IMR-90 (cell line): ENCODE measurements at regions not wholly inside any gene's neighbourhood (a gene's known extent, or its start where the extent isn't known, plus 50 kb on each side); places are given as distances from the start of the nearest gene placed in this dataset.

Source experiments
- ATAC-seq: fragments of 200-7000 bp; cut with Tn5 transposase; 2 replicates; pipeline ENCODE4 v1.9.1; 2020; ENCODE audit warnings: low read depth, mild to moderate bottlenecking, moderate library complexity
- BruUV-seq: library from RNA; stranded (reverse); fragments of 400-500 nt; replicated peaks from 2 replicates; lab custom pipeline; 2021; lab: Mats Ljungman, UMichigan
- CTCF ChIA-PET: fragments of 300-600 bp; formaldehyde crosslinking; extraction: SDS; loops from one replicate; lab custom pipeline; 2021; ENCODE audit warnings: antibody characterized with exemption; lab: Yijun Ruan, JAX
- POLR2A ChIA-PET: fragments of 300-600 bp; sonication (Branson Sonifier 250); formaldehyde crosslinking; loops from one replicate; lab custom pipeline; 2022; ENCODE audit warnings: antibody characterized with exemption; ENCODE audit not compliant: unreplicated experiment; lab: Charles Lee
- DNase-seq: peaks from one replicate; pipeline ENCODE4 v3.0.0; 2013
- H2AFZ ChIP-seq: replicated peaks from 2 replicates; pipeline ENCODE3; 2013; ENCODE audit warnings: low read length, mild to moderate bottlenecking; ENCODE audit not compliant: poor library complexity
- H2AK5ac ChIP-seq: 2 replicates; pipeline ENCODE4 v1.6.1; 2013; ENCODE audit warnings: low read depth, low read length, inconsistent platforms
- H2AK9ac ChIP-seq: replicated peaks from 2 replicates; pipeline ENCODE3; 2013; ENCODE audit warnings: mild to moderate bottlenecking, low read depth, low read length, moderate library complexity; ENCODE audit not compliant: poor library complexity
- H2BK120ac ChIP-seq: 2 replicates; pipeline ENCODE4 v1.6.1; 2013; ENCODE audit warnings: low read depth, low read length, inconsistent platforms
- H2BK15ac ChIP-seq: 3 replicates; pipeline ENCODE4 v1.6.1; 2013; ENCODE audit warnings: low read depth, low read length, inconsistent platforms
- H2BK20ac ChIP-seq: 2 replicates; pipeline ENCODE4 v1.6.1; 2013; ENCODE audit warnings: low read depth, mild to moderate bottlenecking, inconsistent platforms, low read length, moderate library complexity
- H2BK5ac ChIP-seq: 2 replicates; pipeline ENCODE4 v1.6.1; 2013; ENCODE audit warnings: mild to moderate bottlenecking, low read depth, low read length, inconsistent platforms; ENCODE audit not compliant: poor library complexity, severe bottlenecking
- H3K14ac ChIP-seq: replicated peaks from 2 replicates; pipeline ENCODE4 v1.6.1; 2013; ENCODE audit warnings: low read depth, low read length, inconsistent platforms
- H3K18ac ChIP-seq: 2 replicates; pipeline ENCODE4 v1.6.1; 2013; ENCODE audit warnings: low read depth, low read length, control low read depth
- H3K23ac ChIP-seq: 2 replicates; pipeline ENCODE4 v1.6.1; 2013; ENCODE audit warnings: low read depth, low read length, inconsistent platforms
- H3K27ac ChIP-seq: 2 replicates; pipeline ENCODE4 v1.5.1; 2013; ENCODE audit warnings: mild to moderate bottlenecking, control low read depth, low read length; ENCODE audit not compliant: insufficient read depth
- H3K27me3 ChIP-seq: 2 replicates; pipeline ENCODE4 v1.6.1; 2013; ENCODE audit warnings: low read length; ENCODE audit not compliant: control insufficient read depth, insufficient read depth
- H3K36me3 ChIP-seq: 2 replicates; pipeline ENCODE4 v1.6.1; 2013; ENCODE audit warnings: low read length, mixed read lengths; ENCODE audit not compliant: control insufficient read depth, insufficient read depth
- H3K4ac ChIP-seq: 2 replicates; pipeline ENCODE4 v1.6.1; 2013; ENCODE audit warnings: low read depth, low read length, inconsistent platforms
- H3K4me1 ChIP-seq: 2 replicates; pipeline ENCODE4 v1.6.1; 2013; ENCODE audit warnings: low read length, mixed read lengths; ENCODE audit not compliant: control insufficient read depth, insufficient read depth
- H3K4me2 ChIP-seq: 2 replicates; pipeline ENCODE4 v1.6.1; 2013; ENCODE audit warnings: low read depth, mild to moderate bottlenecking, control low read depth, low read length, moderate library complexity
- H3K4me3 ChIP-seq: 2 replicates; pipeline ENCODE4 v1.5.1; 2013; ENCODE audit warnings: low read depth, mild to moderate bottlenecking, control low read depth, low read length, moderate library complexity; ENCODE audit not compliant: insufficient read depth
- H3K56ac ChIP-seq: 2 replicates; pipeline ENCODE4 v1.6.1; 2013; ENCODE audit warnings: low read length, inconsistent platforms; ENCODE audit not compliant: insufficient read depth; ENCODE audit errors: extremely low read depth
- H3K79me1 ChIP-seq, 2 experiments: 2 replicates each; pipeline ENCODE4 v1.6.1; 2013; ENCODE audit warnings: low read length in 2 of 2, inconsistent platforms in 1 of 2, low read depth in 1 of 2
- H3K9ac ChIP-seq: 2 replicates; pipeline ENCODE4 v1.6.1; 2013; ENCODE audit warnings: low read depth, low read length, control low read depth
- H3K9me1 ChIP-seq: 2 replicates; pipeline ENCODE4 v1.6.1; 2013; ENCODE audit warnings: low read length, inconsistent platforms; ENCODE audit not compliant: insufficient read depth
- H3K9me3 ChIP-seq: 2 replicates; pipeline ENCODE4 v1.6.1; 2013; ENCODE audit warnings: low read length; ENCODE audit not compliant: control insufficient read depth, insufficient read depth
- H4K20me1 ChIP-seq: 2 replicates; pipeline ENCODE4 v1.6.1; 2013; ENCODE audit warnings: low read length, inconsistent platforms; ENCODE audit not compliant: insufficient read depth
- H4K5ac ChIP-seq: 2 replicates; pipeline ENCODE4 v1.6.1; 2013; ENCODE audit warnings: mild to moderate bottlenecking, low read depth, low read length, control low read depth
- H4K8ac ChIP-seq, 2 experiments: 2 replicates each; pipeline ENCODE4 v1.6.1; 2013; ENCODE audit warnings: low read depth in 2 of 2, low read length in 2 of 2, control low read depth in 1 of 2, inconsistent platforms in 1 of 2
- H4K91ac ChIP-seq: 2 replicates; pipeline ENCODE4 v1.6.1; 2013; ENCODE audit warnings: low read depth, low read length, inconsistent platforms; ENCODE audit not compliant: insufficient read depth
- BHLHE40 ChIP-seq: fragments of 150-350 bp; IDR thresholded peaks from 2 replicates; pipeline ENCODE4 v1.6.1; 2016; ENCODE audit warnings: mild to moderate bottlenecking, low read depth, low read length
- CEBPB ChIP-seq: IDR thresholded peaks from 2 replicates; pipeline ENCODE4 v1.6.1; 2012; ENCODE audit warnings: low read depth, low read length, improper control_type of control experiment
- CHD1 ChIP-seq: IDR thresholded peaks from 2 replicates; pipeline ENCODE4 v1.6.1; 2012; ENCODE audit warnings: low read depth, low read length, improper control_type of control experiment
- CTCF ChIP-seq: conservative IDR thresholded peaks from 2 replicates; pipeline ENCODE4 v1.5.1; 2012; ENCODE audit warnings: mild to moderate bottlenecking, low read depth, low read length, improper control_type of control experiment
- ELK1 ChIP-seq: fragments of 150-350 bp; IDR thresholded peaks from 2 replicates; pipeline ENCODE4 v1.6.1; 2016; ENCODE audit warnings: low read depth, mild to moderate bottlenecking, low read length, moderate library complexity, borderline replicate concordance
- FOS ChIP-seq: fragments of 150-350 bp; IDR thresholded peaks from 2 replicates; pipeline ENCODE4 v1.6.1; 2016; ENCODE audit warnings: low read depth, low read length
- MAFK ChIP-seq: IDR thresholded peaks from 2 replicates; pipeline ENCODE4 v1.6.1; 2012; ENCODE audit warnings: low read depth, low read length, improper control_type of control experiment
- MAZ ChIP-seq: IDR thresholded peaks from 2 replicates; pipeline ENCODE4 v1.6.1; 2012; ENCODE audit warnings: low read depth, mild to moderate bottlenecking, low read length, improper control_type of control experiment, moderate library complexity, borderline replicate concordance
- MXI1 ChIP-seq: IDR thresholded peaks from 2 replicates; pipeline ENCODE4 v1.6.1; 2012; ENCODE audit warnings: low read depth, mild to moderate bottlenecking, low read length, moderate library complexity, borderline replicate concordance
- POLR2A ChIP-seq: IDR thresholded peaks from 2 replicates; pipeline ENCODE4 v1.6.1; 2012; ENCODE audit warnings: mild to moderate bottlenecking, low read depth, low read length
- RAD21 ChIP-seq: IDR thresholded peaks from 2 replicates; pipeline ENCODE4 v1.6.1; 2012; ENCODE audit warnings: low read length, improper control_type of control experiment
- RCOR1 ChIP-seq: IDR thresholded peaks from 2 replicates; pipeline ENCODE4 v1.6.1; 2012; ENCODE audit warnings: mild to moderate bottlenecking, low read length, improper control_type of control experiment; ENCODE audit not compliant: insufficient replicate concordance
- RFX5 ChIP-seq: IDR thresholded peaks from 2 replicates; pipeline ENCODE4 v1.8.0; 2012; ENCODE audit warnings: low read depth, mild to moderate bottlenecking, low read length, moderate library complexity
- SMC3 ChIP-seq: fragments of 150-350 bp; IDR thresholded peaks from 2 replicates; pipeline ENCODE4 v1.6.1; 2016; ENCODE audit warnings: low read depth, mild to moderate bottlenecking, antibody characterized with exemption, low read length, moderate library complexity
- dilution Hi-C: fragments of 300-500 bp; cut with HindIII; formaldehyde crosslinking; loops from one replicate; pipeline ENCODE4 v1.14.3; 2018; ENCODE audit warnings: low sequenced_read_pairs; ENCODE audit not compliant: unreplicated experiment
- in situ Hi-C: fragments of 300-500 bp; cut with MboI; formaldehyde crosslinking; loops from 3 replicates; pipeline ENCODE4 v1.14.3; 2019; ENCODE audit warnings: low sequenced_read_pairs, inconsistent platforms, mixed read lengths
- intact Hi-C: fragments of 100-400 bp; cut with micrococcal nuclease; formaldehyde crosslinking; loops from 2 replicates; pipeline ENCODE4 v1.10.0; 2022
- TF ChIP-seq, protein P1 (sequence below): fragments of 150-350 bp; IDR thresholded peaks from 2 replicates; pipeline ENCODE4 v1.6.1; 2017; ENCODE audit warnings: mild to moderate bottlenecking, antibody characterized with exemption, low read length, low read depth

DNA sequence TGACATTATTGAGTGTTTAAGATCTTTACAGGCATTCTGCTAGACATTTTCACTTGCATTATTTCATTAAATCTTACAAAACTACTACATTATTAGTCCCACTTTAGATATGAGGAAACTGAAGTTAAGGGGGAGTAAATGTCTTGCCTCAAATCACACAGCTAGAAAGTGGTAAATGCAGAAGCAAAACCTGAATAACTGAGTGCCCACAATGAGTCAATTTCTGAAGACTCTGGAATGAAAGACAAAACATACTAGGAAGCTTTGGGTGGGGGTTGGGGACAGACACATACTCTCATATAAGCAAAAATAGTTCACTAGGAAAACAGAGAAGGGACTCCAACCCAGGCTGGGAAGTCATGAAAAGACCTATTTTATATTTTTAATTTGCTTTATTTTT lies 214.4 kb upstream of the LRATD1 start:
- Histone ChIP-seq H3K23ac (no peak overlapping the region), H3K27me3 (no peaks in the 10 kb centered on the region), H2AFZ (no peak overlapping the region), H3K36me3 (no peaks in the 10 kb centered on the region), H4K8ac (no peak overlapping the region), H3K14ac (no peak overlapping the region), H4K91ac (no peak overlapping the region), H3K9ac (no peak overlapping the region), H3K9me1 (no peaks in the 10 kb centered on the region), H4K20me1 (no peaks in the 10 kb centered on the region), H3K56ac (no peak overlapping the region), H3K4me3 (no peak overlapping the region), H2BK5ac (no peak overlapping the region), H2BK20ac (no peak overlapping the region), H3K4me2 (no peak overlapping the region), H3K4me1 (no peaks in the 10 kb centered on the region), H3K18ac (no peak overlapping the region), H3K4ac (no peak overlapping the region), H2AK9ac (no peak overlapping the region), H4K5ac (no peak overlapping the region), H2AK5ac (no peak overlapping the region), H2BK120ac (no peak overlapping the region), H3K27ac (no peak overlapping the region), H3K79me1 (no peaks in the 10 kb centered on the region), H2BK15ac (no peak overlapping the region), H3K9me3 (no peaks in the 10 kb centered on the region)
- POLR2A ChIA-PET = no interaction called here
- CTCF ChIA-PET = no interaction called here
- dilution Hi-C loops (no loop called here), in situ Hi-C loops (no loop called here), intact Hi-C loops (no loop called here)
- no peak for ATAC-seq
- BruUV-seq = no TSS peak
- TF ChIP-seq CTCF (no peak), MXI1 (no peak), ELK1 (no peak), RAD21 (no peak), CHD1 (no peak), CEBPB (no peak), RCOR1 (no peak), MAFK (no peak), BHLHE40 (no peak), POLR2A (no peak), RFX5 (no peak), FOS (no peak), SMC3 (no peak), MAZ (no peak)
- TF ChIP-seq, protein P1, sequence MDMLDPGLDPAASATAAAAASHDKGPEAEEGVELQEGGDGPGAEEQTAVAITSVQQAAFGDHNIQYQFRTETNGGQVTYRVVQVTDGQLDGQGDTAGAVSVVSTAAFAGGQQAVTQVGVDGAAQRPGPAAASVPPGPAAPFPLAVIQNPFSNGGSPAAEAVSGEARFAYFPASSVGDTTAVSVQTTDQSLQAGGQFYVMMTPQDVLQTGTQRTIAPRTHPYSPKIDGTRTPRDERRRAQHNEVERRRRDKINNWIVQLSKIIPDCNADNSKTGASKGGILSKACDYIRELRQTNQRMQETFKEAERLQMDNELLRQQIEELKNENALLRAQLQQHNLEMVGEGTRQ = no peak
- no peak for DNase-seq
